ENCODE measurements at regions not wholly inside any gene's neighbourhood (a gene's known extent, or its start where the extent isn't known, plus 50 kb on each side); places are given as distances from the start of the nearest gene placed in this dataset.

DNA sequence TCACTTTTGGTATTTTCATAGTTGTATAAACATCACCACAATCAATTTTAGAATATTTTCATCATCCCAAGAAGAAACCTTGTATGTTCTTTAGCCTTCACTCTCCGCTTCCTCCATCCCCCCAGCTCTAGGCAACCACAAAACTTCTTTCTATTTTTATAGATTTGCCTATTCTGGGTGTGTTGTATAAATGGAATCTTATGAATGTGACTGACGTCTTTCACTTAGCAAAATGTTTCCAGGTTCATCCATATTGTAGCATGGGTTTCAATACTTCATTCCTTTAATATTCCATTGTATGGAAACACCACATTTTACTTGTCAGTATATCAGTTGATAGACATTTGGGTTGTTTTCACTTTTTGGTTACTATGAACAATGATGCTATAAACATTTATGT is 335.8 kb upstream of the GOLIM4 start:
- TF ChIP-seq, protein P1, sequence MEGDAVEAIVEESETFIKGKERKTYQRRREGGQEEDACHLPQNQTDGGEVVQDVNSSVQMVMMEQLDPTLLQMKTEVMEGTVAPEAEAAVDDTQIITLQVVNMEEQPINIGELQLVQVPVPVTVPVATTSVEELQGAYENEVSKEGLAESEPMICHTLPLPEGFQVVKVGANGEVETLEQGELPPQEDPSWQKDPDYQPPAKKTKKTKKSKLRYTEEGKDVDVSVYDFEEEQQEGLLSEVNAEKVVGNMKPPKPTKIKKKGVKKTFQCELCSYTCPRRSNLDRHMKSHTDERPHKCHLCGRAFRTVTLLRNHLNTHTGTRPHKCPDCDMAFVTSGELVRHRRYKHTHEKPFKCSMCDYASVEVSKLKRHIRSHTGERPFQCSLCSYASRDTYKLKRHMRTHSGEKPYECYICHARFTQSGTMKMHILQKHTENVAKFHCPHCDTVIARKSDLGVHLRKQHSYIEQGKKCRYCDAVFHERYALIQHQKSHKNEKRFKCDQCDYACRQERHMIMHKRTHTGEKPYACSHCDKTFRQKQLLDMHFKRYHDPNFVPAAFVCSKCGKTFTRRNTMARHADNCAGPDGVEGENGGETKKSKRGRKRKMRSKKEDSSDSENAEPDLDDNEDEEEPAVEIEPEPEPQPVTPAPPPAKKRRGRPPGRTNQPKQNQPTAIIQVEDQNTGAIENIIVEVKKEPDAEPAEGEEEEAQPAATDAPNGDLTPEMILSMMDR (IDR thresholded peaks at IDR 0.05; ENCODE audit: control insufficient read depth, insufficient read depth, low read depth, low read length, missing control alignments) = no peak
- no peak for DNase-seq (ENCODE audit: low read depth)
- H3K4me3 ChIP-seq (ENCODE audit: control insufficient read depth, low read depth, low read length) = no peak overlapping the region

DNA sequence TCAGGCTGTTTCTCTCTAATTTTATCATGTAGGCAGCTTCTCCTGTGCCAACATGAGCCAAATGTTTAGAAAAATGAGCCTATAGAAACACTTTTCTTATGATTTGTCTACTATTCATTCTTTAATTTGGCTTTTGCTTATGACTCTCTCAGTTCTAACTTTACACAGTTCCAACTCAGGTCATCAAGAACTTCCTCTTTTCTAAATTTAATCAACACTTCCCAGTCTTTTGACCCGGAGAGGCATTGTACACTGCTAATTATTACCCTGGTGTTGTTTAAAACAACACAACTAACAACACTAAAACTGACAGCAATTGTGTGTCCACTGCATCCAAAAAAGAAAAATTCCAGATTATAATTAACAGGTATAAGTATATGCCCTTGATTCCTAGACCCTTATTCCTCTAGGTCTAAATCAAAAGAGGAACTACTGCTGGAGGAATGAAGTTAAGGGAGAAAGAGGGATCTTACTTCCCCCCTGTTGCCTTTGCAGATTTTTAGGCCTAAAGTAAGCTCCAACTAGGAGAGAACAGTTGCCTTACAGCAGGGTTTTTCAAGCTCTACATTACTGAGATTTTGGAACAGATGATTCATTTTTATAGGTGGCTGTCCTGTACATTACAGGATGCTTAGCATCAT is 332.2 kb upstream of the GOLIM4 start:
- no peak overlapping the region for H3K4me3 ChIP-seq (ENCODE audit: control insufficient read depth, low read depth, low read length)
- TF ChIP-seq, protein P1 (IDR thresholded peaks at IDR 0.05; ENCODE audit: control insufficient read depth, insufficient read depth, low read depth, low read length, missing control alignments) = no peak
- DNase-seq (ENCODE audit: low read depth) = no peak

DNA sequence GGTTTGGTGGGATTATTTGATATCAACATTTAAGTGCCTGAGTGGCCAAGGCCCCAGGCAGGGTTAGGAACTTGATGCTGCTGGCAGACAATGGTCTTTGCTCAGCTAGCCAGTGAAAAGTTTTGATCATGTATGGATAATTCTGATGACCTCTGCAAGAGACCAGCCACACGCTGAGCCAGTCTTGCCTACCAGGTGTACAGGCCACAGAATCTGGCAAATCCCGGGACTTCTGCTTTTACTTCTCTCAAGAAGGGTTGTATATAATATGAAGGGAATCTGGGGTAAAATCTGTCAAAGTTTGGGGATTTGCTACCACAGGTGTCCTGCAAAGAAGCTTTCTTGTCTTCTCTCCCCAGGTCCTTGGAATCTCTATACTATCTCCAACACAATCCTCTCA is 331.4 kb upstream of the GOLIM4 start:
- H3K4me3 ChIP-seq (ENCODE audit: control insufficient read depth, low read depth, low read length) = no peak overlapping the region
- TF ChIP-seq, protein P1 (IDR thresholded peaks at IDR 0.05; ENCODE audit: control insufficient read depth, insufficient read depth, low read depth, low read length, missing control alignments) = no peak
- no peak for DNase-seq (ENCODE audit: low read depth)

DNA sequence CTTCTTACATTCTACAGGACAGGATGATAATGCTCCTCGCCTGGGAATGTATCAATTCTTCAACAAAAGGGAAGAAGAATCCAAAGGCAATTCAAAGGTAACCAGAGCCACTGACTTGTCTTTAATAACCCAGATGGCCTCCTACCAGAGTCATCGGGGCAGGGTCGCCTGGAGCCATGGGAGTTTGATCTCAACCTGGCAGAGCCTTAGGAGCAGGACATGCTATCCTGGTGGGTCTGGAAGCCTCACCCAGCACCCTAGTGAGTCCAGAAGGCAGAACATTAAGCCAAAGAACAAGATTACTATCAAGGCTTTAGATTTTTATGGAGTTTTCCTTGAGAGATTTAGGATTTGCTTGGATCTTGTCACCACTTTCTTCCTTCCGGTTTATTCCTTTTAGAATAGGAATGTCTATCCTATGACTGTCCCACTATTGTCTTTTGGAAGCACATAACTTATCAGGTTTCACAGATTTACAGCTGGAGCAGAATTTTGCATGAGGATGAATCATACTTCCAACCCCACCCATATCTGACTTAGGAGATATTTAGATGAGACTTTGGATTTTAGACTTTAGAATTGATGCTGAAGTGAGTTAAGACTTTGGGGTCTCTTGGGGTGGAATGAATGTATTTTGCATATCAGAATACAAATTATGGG is 330.3 kb upstream of the GOLIM4 start:
- TF ChIP-seq, protein P1 (IDR thresholded peaks at IDR 0.05; ENCODE audit: control insufficient read depth, insufficient read depth, low read depth, low read length, missing control alignments) = no peak
- no peak overlapping the region for H3K4me3 ChIP-seq (ENCODE audit: control insufficient read depth, low read depth, low read length)
- no peak for DNase-seq (ENCODE audit: low read depth)

DNA sequence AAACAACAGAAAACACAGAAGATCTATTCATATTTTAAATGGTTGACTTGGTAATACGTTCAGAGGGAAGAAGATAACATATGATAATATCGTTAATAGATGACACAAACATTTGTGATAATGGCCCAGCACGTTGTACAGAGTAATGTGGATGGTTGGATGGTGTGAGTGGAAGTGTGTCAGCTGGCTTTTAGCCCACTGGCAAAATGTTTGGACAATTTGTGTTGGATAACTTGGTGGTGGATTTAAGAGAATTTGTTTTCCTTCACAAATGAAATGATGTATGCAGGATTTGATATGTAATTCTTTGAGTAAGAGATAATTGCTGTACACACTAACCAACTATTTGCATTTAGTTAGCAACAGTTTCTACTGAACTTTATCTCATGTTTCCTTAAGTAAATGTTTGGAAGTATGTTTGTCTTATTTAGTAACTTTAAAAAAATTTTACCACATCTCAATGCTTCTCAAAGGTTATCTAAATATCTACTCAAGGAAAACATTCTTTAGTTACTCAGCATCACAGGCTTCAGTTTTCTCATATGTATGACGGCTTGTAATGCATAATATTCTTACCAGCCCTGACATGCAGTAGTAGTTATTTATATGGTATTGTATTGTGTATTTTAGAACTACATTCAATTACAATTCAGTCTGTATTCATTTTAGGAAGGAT is 328.5 kb upstream of the GOLIM4 start:
- no peak overlapping the region for H3K4me3 ChIP-seq (ENCODE audit: control insufficient read depth, low read depth, low read length)
- TF ChIP-seq, protein P1 (IDR thresholded peaks at IDR 0.05; ENCODE audit: control insufficient read depth, insufficient read depth, low read depth, low read length, missing control alignments) = no peak
- DNase-seq (ENCODE audit: low read depth) = no peak

DNA sequence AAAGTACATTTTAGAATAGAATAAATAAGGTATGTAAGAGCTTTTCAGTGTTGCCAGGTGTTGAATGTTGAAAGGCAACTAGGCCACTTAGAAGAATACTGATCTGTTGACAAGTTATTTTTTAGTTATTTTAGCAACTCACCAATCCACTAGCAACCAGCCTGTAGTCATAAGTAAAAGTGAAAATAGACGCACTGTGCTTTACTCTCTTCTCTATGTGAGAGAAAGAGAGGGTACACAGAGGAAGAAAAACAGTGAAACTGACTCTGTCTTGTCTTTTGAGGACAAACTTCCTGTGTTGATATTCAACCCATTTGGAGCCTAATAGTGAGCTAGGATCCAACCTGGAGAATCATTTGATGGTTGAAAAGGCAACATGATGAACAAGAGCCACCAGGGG is 327.1 kb upstream of the GOLIM4 start:
- H3K4me3 ChIP-seq (ENCODE audit: control insufficient read depth, low read depth, low read length) = no peak overlapping the region
- DNase-seq (ENCODE audit: low read depth) = no peak
- TF ChIP-seq, protein P1 (IDR thresholded peaks at IDR 0.05; ENCODE audit: control insufficient read depth, insufficient read depth, low read depth, low read length, missing control alignments) = no peak
